Effector memory CD4-positive, alpha-beta T cell (primary cell): ENCODE measurements at regions not wholly inside any gene's neighbourhood (a gene's known extent, or its start where the extent isn't known, plus 50 kb on each side); places are given as distances from the start of the nearest gene placed in this dataset.

ENCODE experiments used
- DNase-seq, 3 donors: peaks; one replicate each; pipeline ENCODE4 v3.0.0-alpha.2; 2020
- H3K27ac ChIP-seq: 2 replicates; pipeline ENCODE4 v1.7.0; 2013; ENCODE audit warnings: mild to moderate bottlenecking, low read length, moderate library complexity; ENCODE audit not compliant: insufficient read depth, poor library complexity, severe bottlenecking
- H3K27me3 ChIP-seq: replicated peaks from 2 replicates; pipeline ENCODE4 v1.7.0; 2013; ENCODE audit warnings: mild to moderate bottlenecking, low read length; ENCODE audit not compliant: insufficient read depth, control insufficient read depth, poor library complexity, severe bottlenecking
- H3K36me3 ChIP-seq: 2 replicates; pipeline ENCODE4 v1.7.0; 2013; ENCODE audit warnings: mild to moderate bottlenecking, low read length, moderate library complexity; ENCODE audit not compliant: control insufficient read depth, insufficient read depth
- H3K4me1 ChIP-seq: 2 replicates; pipeline ENCODE4 v1.7.0; 2013; ENCODE audit warnings: low read length, mild to moderate bottlenecking; ENCODE audit not compliant: control insufficient read depth, insufficient read depth, poor library complexity, severe bottlenecking
- H3K4me3 ChIP-seq: 2 replicates; pipeline ENCODE4 v1.7.0; 2013; ENCODE audit warnings: low read length, low read depth, mild to moderate bottlenecking; ENCODE audit not compliant: insufficient read depth, poor library complexity, severe bottlenecking
- H3K9me3 ChIP-seq: 2 replicates; pipeline ENCODE4 v1.7.0; 2013; ENCODE audit warnings: mild to moderate bottlenecking, low read length, moderate library complexity; ENCODE audit not compliant: control insufficient read depth

DNA sequence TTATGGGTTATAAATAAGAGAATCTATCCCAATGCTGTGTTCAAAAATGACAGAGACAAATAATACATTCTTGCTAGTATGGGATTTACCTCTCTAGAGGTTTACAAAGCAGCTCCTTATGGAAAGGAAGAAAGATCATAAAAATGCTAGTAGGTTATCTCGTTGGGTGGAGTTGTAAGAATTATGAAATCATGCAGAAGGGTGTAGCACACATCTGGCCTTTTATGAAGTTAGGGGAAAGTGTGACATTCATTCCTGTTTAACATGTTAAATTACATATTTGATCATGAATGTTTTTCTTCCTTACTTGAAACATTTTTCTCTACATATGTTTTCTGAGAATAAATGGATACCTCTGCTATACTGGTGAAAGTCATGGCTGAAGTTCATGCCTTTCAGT is 414.2 kb downstream of the SH3GL2 start:
- Histone ChIP-seq H3K9me3 (no peaks in the 10 kb centered on the region), H3K4me3 (no peak overlapping the region), H3K27ac (no peak overlapping the region), H3K27me3 (no peaks in the 10 kb centered on the region), H3K36me3 (no peaks in the 10 kb centered on the region), H3K4me1 (no peaks in the 10 kb centered on the region)
- DNase-seq, result no peak

DNA sequence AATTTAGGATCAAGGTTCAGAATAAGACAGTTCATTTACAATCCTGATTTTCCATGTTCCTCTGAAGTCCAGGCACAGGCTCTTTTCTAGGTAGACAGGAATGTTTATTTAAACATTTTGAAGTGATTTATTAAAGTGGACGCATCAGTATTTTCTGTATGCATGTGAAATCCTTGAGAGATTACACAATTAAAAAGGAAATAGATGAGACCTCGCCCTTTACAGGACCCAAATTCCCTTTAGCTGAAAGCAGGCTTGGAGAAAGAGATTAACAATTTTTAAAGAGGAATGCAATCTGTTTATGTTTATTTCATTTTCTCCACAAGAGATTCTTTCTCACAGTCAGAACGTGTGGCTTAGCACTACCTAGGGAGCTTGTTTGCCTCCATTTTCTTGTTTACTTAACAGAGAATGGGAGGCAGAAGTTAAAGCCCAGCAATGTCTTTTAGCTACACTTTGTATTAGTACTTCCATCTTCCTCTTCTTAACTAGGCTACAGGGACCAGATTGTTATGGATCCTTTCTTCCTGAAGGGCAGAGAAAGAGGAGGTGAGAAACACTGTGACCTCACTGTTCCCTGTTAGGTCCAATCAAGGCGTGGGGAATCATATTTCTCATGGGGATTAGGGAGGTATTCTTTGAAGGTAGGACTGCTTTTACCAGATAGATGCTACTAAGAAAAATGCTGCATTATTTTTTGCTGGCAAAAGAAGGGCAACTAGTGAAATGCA is 416.0 kb downstream of the SH3GL2 start:
- no peak for DNase-seq
- no peak overlapping the region for H3K4me3 ChIP-seq
- no peaks in the 10 kb centered on the region for H3K4me1 ChIP-seq
- H3K27ac ChIP-seq, result no peak overlapping the region
- H3K36me3 ChIP-seq, result no peaks in the 10 kb centered on the region
- H3K9me3 ChIP-seq, result no peaks in the 10 kb centered on the region
- no peaks in the 10 kb centered on the region for H3K27me3 ChIP-seq

DNA sequence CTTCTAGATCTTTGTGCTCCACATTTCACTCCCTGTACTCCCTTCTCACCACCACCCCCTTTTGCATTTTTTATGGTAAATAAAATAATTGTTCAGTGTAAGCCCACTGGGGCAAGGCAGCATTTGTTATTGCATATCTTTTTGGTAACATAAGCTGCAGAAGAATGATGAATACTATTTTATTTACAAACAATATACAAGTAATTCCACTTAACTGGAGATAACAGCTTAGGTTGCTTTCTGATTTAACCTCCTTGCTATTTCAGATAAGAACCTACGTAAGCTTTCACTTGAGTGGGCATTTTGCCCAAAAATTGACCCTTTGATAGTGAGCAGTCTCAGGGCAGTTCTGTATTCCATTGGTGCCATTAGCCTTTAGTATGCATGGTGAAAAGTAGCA is 417.9 kb downstream of the SH3GL2 start:
- H3K4me1 ChIP-seq, result no peaks in the 10 kb centered on the region
- no peaks in the 10 kb centered on the region for H3K27me3 ChIP-seq
- H3K4me3 ChIP-seq, result no peak overlapping the region
- H3K27ac ChIP-seq, result no peak overlapping the region
- no peaks in the 10 kb centered on the region for H3K9me3 ChIP-seq
- no peak for DNase-seq
- no peaks in the 10 kb centered on the region for H3K36me3 ChIP-seq

DNA sequence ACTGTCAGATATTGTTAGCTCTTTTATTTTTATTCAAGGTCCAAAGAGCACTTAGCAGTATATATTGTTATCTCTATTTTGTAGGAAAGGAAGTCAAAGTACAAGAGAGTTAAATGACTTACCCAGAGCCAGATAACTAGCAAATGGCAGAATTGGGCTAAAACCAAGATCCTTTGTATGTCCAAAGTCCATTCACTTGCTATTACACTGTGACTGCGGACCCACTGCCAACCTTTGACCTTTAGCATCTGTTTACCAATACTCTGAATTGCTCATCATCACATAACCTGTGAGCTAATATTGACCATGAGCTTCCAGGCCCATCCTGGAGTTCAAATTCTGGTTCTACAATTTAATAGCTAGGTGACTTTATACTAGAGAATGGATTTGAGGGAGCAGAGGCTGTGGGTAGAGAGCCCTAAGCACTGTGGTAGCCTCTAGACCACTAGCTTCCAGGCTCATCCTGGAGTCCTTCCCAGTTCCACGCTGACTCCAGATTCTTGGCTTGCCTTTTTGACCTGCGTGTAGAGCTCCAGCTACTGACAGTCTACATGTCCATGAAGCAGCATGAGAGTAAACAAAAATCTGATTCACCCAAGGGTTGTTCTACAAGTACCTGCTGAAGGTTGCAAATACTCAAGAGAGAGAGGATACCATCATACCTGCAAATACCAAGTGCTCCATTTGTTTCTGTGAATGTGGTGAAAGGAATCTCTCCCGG is 424.0 kb downstream of the SH3GL2 start:
- H3K4me1 ChIP-seq, result no peaks in the 10 kb centered on the region

DNA sequence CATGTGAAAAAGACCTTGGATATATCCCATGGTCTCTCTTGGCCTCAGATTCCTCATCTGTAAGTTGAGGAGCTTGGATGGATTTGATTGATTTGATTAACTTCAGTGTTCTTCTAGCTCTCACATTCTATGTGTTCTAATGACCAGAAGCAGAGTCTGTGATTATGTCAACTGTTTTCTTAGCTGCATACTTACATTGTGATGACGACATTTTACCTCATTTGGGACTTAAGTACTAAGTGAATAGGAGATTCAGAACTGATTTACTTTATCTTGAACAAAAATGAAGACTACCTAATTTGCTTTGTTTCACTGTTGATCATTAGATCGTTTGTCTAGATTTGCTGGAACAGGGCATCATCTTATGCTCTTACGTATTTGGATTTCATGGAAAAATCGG is 427.7 kb downstream of the SH3GL2 start:
- H3K27ac ChIP-seq, result no peak overlapping the region
- H3K4me3 ChIP-seq, result no peak overlapping the region
- H3K4me1 ChIP-seq, result no peaks in the 10 kb centered on the region
- DNase-seq, result no peak
- H3K9me3 ChIP-seq, result no peaks in the 10 kb centered on the region
- H3K36me3 ChIP-seq, result no peaks in the 10 kb centered on the region
- H3K27me3 ChIP-seq, result no peaks in the 10 kb centered on the region

More for the DNA sequence above, 424.0 kb downstream of the SH3GL2 start:
- Histone ChIP-seq H3K4me3 (no peak overlapping the region), H3K27ac (no peak overlapping the region), H3K9me3 (no peaks in the 10 kb centered on the region), H3K36me3 (no peaks in the 10 kb centered on the region), H3K27me3 (no peaks in the 10 kb centered on the region)
- no peak for DNase-seq

DNA sequence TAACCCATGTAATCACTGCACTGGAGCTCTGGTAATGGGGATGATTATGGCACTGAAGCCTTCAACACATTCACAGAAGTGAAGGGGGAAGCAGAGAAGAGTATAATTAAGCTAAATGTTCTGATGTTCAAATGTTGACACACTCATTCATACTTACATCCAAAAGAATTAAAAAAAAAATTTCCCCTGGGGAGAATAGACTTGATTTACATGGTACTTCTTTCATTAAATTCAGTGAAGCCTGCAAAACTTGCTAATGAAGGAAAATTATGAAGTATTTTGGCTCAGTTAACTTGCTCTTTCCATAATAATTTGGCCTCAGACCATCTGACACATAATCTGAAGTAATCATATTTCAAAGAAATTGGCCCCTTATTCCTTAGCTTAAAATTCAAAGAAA is 428.8 kb downstream of the SH3GL2 start:
- no peak for DNase-seq
- H3K27me3 ChIP-seq, result no peaks in the 10 kb centered on the region
- H3K36me3 ChIP-seq, result no peaks in the 10 kb centered on the region
- H3K4me1 ChIP-seq, result no peaks in the 10 kb centered on the region
- no peaks in the 10 kb centered on the region for H3K9me3 ChIP-seq
- no peak overlapping the region for H3K27ac ChIP-seq
- H3K4me3 ChIP-seq, result no peak overlapping the region

DNA sequence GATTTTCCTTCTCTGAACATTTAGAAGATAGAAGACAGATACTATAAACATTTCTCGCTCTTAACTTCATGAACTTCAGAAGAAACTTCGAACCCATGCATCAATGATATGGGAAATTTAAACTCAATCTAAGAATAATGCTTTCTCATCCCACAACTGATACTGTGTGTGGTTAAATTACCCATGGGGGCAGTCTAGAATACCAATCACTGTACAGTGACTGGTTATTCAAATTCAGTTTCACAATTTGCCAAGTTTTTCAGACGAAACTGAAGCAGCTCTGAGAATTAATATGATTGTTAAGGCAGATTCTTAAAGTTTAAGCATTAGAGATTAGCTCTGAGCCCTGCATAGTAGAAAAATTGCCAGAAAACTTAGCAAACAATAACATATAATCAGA is 431.0 kb downstream of the SH3GL2 start:
- Histone ChIP-seq H3K36me3 (no peaks in the 10 kb centered on the region), H3K27me3 (no peaks in the 10 kb centered on the region)

DNA sequence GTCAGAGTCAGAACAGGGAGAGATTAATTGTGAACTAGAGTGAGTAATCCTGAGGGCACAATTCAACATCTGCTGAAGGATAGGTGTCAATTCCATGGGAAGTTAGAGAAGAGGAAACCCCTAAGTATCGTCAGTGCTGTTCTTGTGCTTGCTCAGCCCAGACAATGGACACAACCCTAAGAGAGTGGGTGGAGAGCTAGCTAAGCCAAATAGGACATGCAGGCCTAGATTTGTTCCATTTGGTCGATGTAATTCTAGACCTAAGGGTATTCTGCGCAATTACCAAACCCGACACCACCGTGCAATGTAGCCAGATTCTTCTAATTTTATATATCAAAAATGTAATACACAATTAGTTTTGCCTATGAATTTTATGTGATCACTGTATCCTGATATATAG is 431.6 kb downstream of the SH3GL2 start:
- H3K27me3 ChIP-seq, result no peaks in the 10 kb centered on the region
- H3K27ac ChIP-seq, result no peak overlapping the region
- no peak overlapping the region for H3K4me3 ChIP-seq
- no peak for DNase-seq
- no peaks in the 10 kb centered on the region for H3K36me3 ChIP-seq
- H3K4me1 ChIP-seq, result no peaks in the 10 kb centered on the region
- H3K9me3 ChIP-seq, result no peaks in the 10 kb centered on the region

More for the DNA sequence above, 431.0 kb downstream of the SH3GL2 start:
- Histone ChIP-seq H3K9me3 (no peaks in the 10 kb centered on the region), H3K4me3 (no peak overlapping the region), H3K27ac (no peak overlapping the region), H3K4me1 (no peaks in the 10 kb centered on the region)
- no peak for DNase-seq

DNA sequence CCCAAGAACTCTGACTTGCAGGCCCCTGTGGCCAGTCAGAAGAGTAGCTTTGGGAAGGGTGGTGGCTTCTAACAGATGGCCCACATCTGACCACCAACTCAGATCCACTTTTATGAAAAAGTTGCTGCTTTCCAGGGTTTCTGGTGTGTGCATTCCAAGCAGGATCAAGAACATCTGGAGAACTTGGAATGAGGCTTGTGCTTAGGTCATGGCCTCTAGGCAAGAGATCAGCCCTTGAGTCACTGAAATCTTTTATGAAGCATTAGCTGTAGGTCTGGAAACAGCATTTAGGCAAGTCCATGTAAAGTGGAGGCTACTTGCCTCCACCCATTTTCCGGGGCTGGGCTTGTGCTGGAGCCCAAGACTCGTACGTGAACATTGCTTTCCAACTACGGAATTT is 433.3 kb downstream of the SH3GL2 start:
- no peaks in the 10 kb centered on the region for H3K27me3 ChIP-seq
- H3K4me1 ChIP-seq, result no peaks in the 10 kb centered on the region
- H3K9me3 ChIP-seq, result no peaks in the 10 kb centered on the region
- H3K36me3 ChIP-seq, result no peaks in the 10 kb centered on the region
- H3K4me3 ChIP-seq, result no peak overlapping the region
- DNase-seq, result no peak
- H3K27ac ChIP-seq, result no peak overlapping the region

DNA sequence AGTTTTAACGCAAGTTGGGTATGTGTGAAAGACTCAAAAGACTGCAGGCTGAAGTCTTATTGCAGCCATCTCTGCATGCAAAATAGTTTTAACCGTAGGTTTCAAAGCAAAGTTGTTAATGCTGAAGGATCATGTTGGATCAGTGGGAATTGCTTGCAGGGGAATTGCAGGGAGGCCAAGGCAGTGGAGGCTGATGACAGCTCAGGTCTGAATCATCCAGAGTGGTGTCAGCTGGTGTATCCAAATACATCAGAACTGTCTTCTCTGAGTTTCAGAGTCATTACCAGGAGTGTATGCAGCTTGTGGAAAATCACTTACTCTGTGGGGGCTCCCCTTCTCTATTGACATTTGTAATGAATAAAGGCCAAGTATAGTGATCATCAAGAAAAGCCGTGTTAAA is 435.7 kb downstream of the SH3GL2 start:
- no peaks in the 10 kb centered on the region for H3K9me3 ChIP-seq
- no peaks in the 10 kb centered on the region for H3K36me3 ChIP-seq
- no peaks in the 10 kb centered on the region for H3K4me1 ChIP-seq
- no peak overlapping the region for H3K27ac ChIP-seq
- H3K4me3 ChIP-seq, result no peak overlapping the region
- DNase-seq, result no peak
- H3K27me3 ChIP-seq, result no peaks in the 10 kb centered on the region
